H9 (cell line): ENCODE measurements at regions not wholly inside any gene's neighbourhood (a gene's known extent, or its start where the extent isn't known, plus 50 kb on each side); places are given as distances from the start of the nearest gene placed in this dataset.

Experiments used
- DNase-seq: peaks from one replicate; pipeline ENCODE4 v3.0.0-alpha.2; 2017
- H2AFZ ChIP-seq: one replicate; pipeline ENCODE4 v1.6.1; 2013; ENCODE audit warnings: mild to moderate bottlenecking, low read length, control low read depth, moderate library complexity
- H2AK5ac ChIP-seq: 2 replicates; pipeline ENCODE4 v1.6.1; 2013; ENCODE audit warnings: low read length, control low read depth, mixed read lengths; ENCODE audit not compliant: insufficient read length
- H2BK120ac ChIP-seq: one replicate; pipeline ENCODE4 v1.6.1; 2013; ENCODE audit warnings: low read depth, mild to moderate bottlenecking, low read length, control low read depth, inconsistent platforms; ENCODE audit not compliant: poor library complexity, severe bottlenecking
- H2BK12ac ChIP-seq: 2 replicates; pipeline ENCODE4 v1.6.1; 2013; ENCODE audit warnings: low read length, control low read depth, mixed read lengths, low read depth; ENCODE audit not compliant: insufficient read length
- H2BK15ac ChIP-seq: 2 replicates; pipeline ENCODE4 v1.6.1; 2013; ENCODE audit warnings: low read depth, low read length, control low read depth
- H2BK20ac ChIP-seq: one replicate; pipeline ENCODE4 v1.6.1; 2013; ENCODE audit warnings: low read depth, mild to moderate bottlenecking, low read length, control low read depth, inconsistent platforms; ENCODE audit not compliant: poor library complexity, severe bottlenecking
- H2BK5ac ChIP-seq: 2 replicates; pipeline ENCODE4 v1.6.1; 2013; ENCODE audit warnings: low read length, control low read depth, mixed read lengths; ENCODE audit not compliant: insufficient read length
- H3K14ac ChIP-seq: 2 replicates; pipeline ENCODE4 v1.6.1; 2013; ENCODE audit warnings: low read length, control low read depth; ENCODE audit not compliant: insufficient read depth
- H3K18ac ChIP-seq: 2 replicates; pipeline ENCODE4 v1.6.1; 2013; ENCODE audit warnings: low read depth, mild to moderate bottlenecking, mixed read lengths, low read length, control low read depth; ENCODE audit not compliant: insufficient read length
- H3K23ac ChIP-seq: 2 replicates; pipeline ENCODE4 v1.6.1; 2013; ENCODE audit warnings: low read length, control low read depth, mixed read lengths, low read depth; ENCODE audit not compliant: insufficient read length
- H3K23me2 ChIP-seq: 2 replicates; pipeline ENCODE4 v1.6.1; 2013; ENCODE audit warnings: low read depth, mild to moderate bottlenecking, mixed read lengths, low read length, control low read depth; ENCODE audit not compliant: insufficient read length, poor library complexity, severe bottlenecking
- H3K27ac ChIP-seq: 2 replicates; pipeline ENCODE4 v1.5.1; 2013; ENCODE audit warnings: low read length, control low read depth, mixed read lengths, low read depth; ENCODE audit not compliant: insufficient read length
- H3K27me3 ChIP-seq: 2 replicates; pipeline ENCODE4 v1.6.1; 2013; ENCODE audit warnings: low read length, control low read depth, inconsistent platforms; ENCODE audit not compliant: insufficient read depth
- H3K4ac ChIP-seq: 2 replicates; pipeline ENCODE4 v1.6.1; 2013; ENCODE audit warnings: low read depth, mild to moderate bottlenecking, control low read depth, inconsistent platforms, low read length, moderate library complexity
- H3K4me1 ChIP-seq: 2 replicates; pipeline ENCODE4 v1.6.1; 2013; ENCODE audit warnings: low read length, control low read depth, inconsistent platforms; ENCODE audit not compliant: insufficient read depth
- H3K4me2 ChIP-seq: 2 replicates; pipeline ENCODE4 v1.6.1; 2013; ENCODE audit warnings: low read length, control low read depth, mixed read lengths; ENCODE audit not compliant: insufficient read length, insufficient read depth
- H3K56ac ChIP-seq: 2 replicates; pipeline ENCODE4 v1.6.1; 2013; ENCODE audit warnings: low read depth, mild to moderate bottlenecking, mixed read lengths, low read length, control low read depth; ENCODE audit not compliant: insufficient read length
- H3K79me1 ChIP-seq: 2 replicates; pipeline ENCODE4 v1.6.1; 2013; ENCODE audit warnings: low read depth, mild to moderate bottlenecking, moderate library complexity, low read length, control low read depth, inconsistent platforms; ENCODE audit not compliant: insufficient read depth, poor library complexity, severe bottlenecking
- H3K79me2 ChIP-seq: 2 replicates; pipeline ENCODE4 v1.6.1; 2013; ENCODE audit warnings: low read length, control low read depth, inconsistent platforms; ENCODE audit not compliant: insufficient read depth
- H3K9ac ChIP-seq: 2 replicates; pipeline ENCODE4 v1.6.1; 2013; ENCODE audit warnings: low read length, control low read depth, mixed read lengths; ENCODE audit not compliant: insufficient read length; ENCODE audit errors: extremely low read depth
- H3K9me3 ChIP-seq: one replicate; pipeline ENCODE4 v1.6.1; 2013; ENCODE audit warnings: low read depth, low read length, inconsistent platforms; ENCODE audit not compliant: control insufficient read depth
- H3T11ph ChIP-seq: one replicate; pipeline ENCODE4 v1.6.1; 2013; ENCODE audit warnings: mild to moderate bottlenecking, low read length, control low read depth, inconsistent platforms
- H4K20me1 ChIP-seq: one replicate; pipeline ENCODE4 v1.6.1; 2013; ENCODE audit not compliant: control insufficient read depth, insufficient read length, insufficient read depth
- H4K5ac ChIP-seq: 2 replicates; pipeline ENCODE4 v1.6.1; 2013; ENCODE audit warnings: low read depth, mild to moderate bottlenecking, mixed read lengths, low read length, control low read depth; ENCODE audit not compliant: insufficient read length
- H4K8ac ChIP-seq: replicated peaks from 2 replicates; pipeline ENCODE4 v1.6.1; 2013; ENCODE audit warnings: low read length, control low read depth, mixed read lengths, low read depth; ENCODE audit not compliant: insufficient read length
- H4K91ac ChIP-seq: 2 replicates; pipeline ENCODE4 v1.6.1; 2013; ENCODE audit warnings: low read depth, mild to moderate bottlenecking, moderate library complexity, mixed read lengths, low read length, control low read depth; ENCODE audit not compliant: insufficient read length
- H3K27ac Mint-ChIP-seq, 3 experiments: 2 replicates in 2 of 3; 3 replicates in 1 of 3; pipeline ENCODE4 v1.8.0; 2020 to 2021; ENCODE audit warnings: mixed read lengths in 3 of 3, mild to moderate bottlenecking in 1 of 3, moderate library complexity in 1 of 3
- H3K27me3 Mint-ChIP-seq: 2 replicates; pipeline ENCODE4 v1.8.0; 2021; ENCODE audit warnings: low read depth, mild to moderate bottlenecking, moderate library complexity, mixed read lengths
- H3K36me3 Mint-ChIP-seq, 3 experiments: 2 replicates in 2 of 3; 3 replicates in 1 of 3; pipeline ENCODE4 v1.8.0; 2020 to 2021; ENCODE audit warnings: low read depth in 3 of 3, mixed read lengths in 3 of 3; ENCODE audit not compliant: insufficient read depth in 1 of 3
- H3K4me1 Mint-ChIP-seq, 2 experiments: 2 replicates each; pipeline ENCODE4 v1.8.0; 2020; ENCODE audit warnings: mixed read lengths in 2 of 2
- H3K4me3 Mint-ChIP-seq, 2 experiments: 2 replicates in 1 of 2; 3 replicates in 1 of 2; pipeline ENCODE4 v1.8.0; 2020 to 2021; ENCODE audit warnings: mild to moderate bottlenecking in 2 of 2, mixed read lengths in 2 of 2, moderate library complexity in 1 of 2
- H3K9me3 Mint-ChIP-seq, 2 experiments: 2 replicates in 1 of 2; 3 replicates in 1 of 2; pipeline ENCODE4 v1.8.0; 2020; ENCODE audit warnings: mild to moderate bottlenecking in 2 of 2, mixed read lengths in 2 of 2, moderate library complexity in 1 of 2
- CTCF ChIP-seq: fragments of 200-600 bp; sonication (generic); conservative IDR thresholded peaks from 3 replicates; pipeline ENCODE4 v1.8.0; 2021; ENCODE audit warnings: antibody characterized with exemption, mild to moderate bottlenecking
- WGBS: extraction: QIAGEN DNeasy Blood & Tissue Kit; methylation state at CpG from one replicate; pipeline ENCODE4 v1.1.7; 2013; ENCODE audit warnings: missing lambda C conversion rate, low lambda C conversion rate, mixed read lengths; ENCODE audit not compliant: insufficient read length; ENCODE audit errors: extremely low coverage; 5-methylcytosine and 5-hydroxymethylcytosine counted together

- no peak overlapping the region for H3K23ac ChIP-seq
- peak; percentile 49; the same call in 2 of the 3 replicates for TF ChIP-seq CTCF
- H4K91ac ChIP-seq = no peak overlapping the region
Measured at GRCh38 chr10:36612436-36612835, 513.0 kb upstream of the ANKRD30A start.

More at GRCh38 chr10:36612436-36612835, 513.0 kb upstream of the ANKRD30A start:
- Histone ChIP-seq H2BK20ac (no peak overlapping the region), H2BK120ac (no peak overlapping the region), H3K18ac (no peak overlapping the region), H2BK5ac (no peak overlapping the region), H2BK12ac (no peak overlapping the region), H3K4ac (no peak overlapping the region), H4K8ac (no peak overlapping the region), H2AFZ (no peak overlapping the region), H3K4me2 (no peak overlapping the region), H3K27ac (no peak overlapping the region), H2AK5ac (no peak overlapping the region), H3K79me1 (no peaks in the 10 kb centered on the region), H3K4me1 (no peaks in the 10 kb centered on the region), H3K9me3 (no peaks in the 10 kb centered on the region), H4K20me1 (no peaks in the 10 kb centered on the region), H4K5ac (no peak overlapping the region), H3K14ac (no peak overlapping the region), H3K9ac (no peak overlapping the region), H3K23me2 (no peaks in the 10 kb centered on the region), H2BK15ac (no peak overlapping the region), H3K56ac (no peak overlapping the region), H3T11ph (no peak overlapping the region), H3K79me2 (no peaks in the 10 kb centered on the region), H3K27me3 (no peaks in the 10 kb centered on the region)
- no peaks in the 10 kb centered on the region for H3K9me3 Mint-ChIP-seq
- no peaks in the 10 kb centered on the region for H3K36me3 Mint-ChIP-seq
- H3K4me1 Mint-ChIP-seq = peaks cover 6 to 10% of the 10 kb centered on the region in 2 experiments
- no peaks in the 10 kb centered on the region for H3K27me3 Mint-ChIP-seq
- H3K4me3 Mint-ChIP-seq = no peak overlapping the region
- peak; percentile 51 for DNase-seq
- no CpG with 5 or more reads among the region's 4 CpGs for WGBS
- H3K27ac Mint-ChIP-seq = peak overlapping the region in 1 of 3 experiments; percentile 85; a peak in 1 of 7 replicates
